ENCODE measurements at regions not wholly inside any gene's neighbourhood (a gene's known extent, or its start where the extent isn't known, plus 50 kb on each side); places are given as distances from the start of the nearest gene placed in this dataset.
"Not testable (repeated sequence)": the region's sequence is repeated elsewhere in the genome, so short reads cannot be mapped to it uniquely, and the experiment has no call there.

DNA sequence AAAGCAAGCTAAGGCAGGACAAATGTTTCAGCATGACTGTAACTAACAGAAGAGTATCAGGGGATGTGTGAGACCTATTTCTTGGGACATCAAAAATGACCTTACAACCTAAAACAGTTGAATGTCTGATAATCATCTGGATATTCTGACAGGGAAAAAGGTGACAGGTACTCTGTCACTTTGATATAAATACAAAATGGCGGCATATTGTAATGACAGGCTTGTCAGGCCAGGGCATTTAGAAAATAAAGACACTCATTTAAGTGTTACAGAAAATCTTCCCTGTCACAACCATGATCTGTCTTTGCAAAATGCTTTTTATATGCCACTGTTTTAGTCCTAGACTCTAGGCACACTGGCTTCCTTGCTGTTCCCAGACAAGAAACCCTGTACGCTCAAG is 1033.3 kb upstream of the FLRT2 start:
- no peak for DNase-seq (ENCODE audit: low read depth)

DNA sequence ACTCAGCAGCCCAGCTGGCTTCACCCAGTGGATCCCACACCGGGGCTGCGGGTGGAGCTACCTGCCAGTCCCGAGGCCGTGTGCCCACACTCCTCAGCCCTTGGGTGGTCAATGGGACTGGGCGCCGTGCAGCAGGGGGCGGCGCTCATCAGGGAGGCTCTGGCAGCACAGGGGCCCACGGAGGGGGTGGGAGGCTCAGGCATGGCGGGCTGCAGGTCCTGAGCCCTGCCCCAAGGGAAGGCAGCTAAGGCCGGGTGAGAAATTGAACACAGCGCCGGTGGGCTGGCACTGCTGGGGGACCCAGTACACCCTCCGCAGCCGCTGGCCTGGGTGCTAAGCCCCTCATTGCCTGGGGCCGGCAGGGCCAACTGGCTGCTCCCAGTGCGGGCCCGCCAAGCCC is 1017.1 kb upstream of the FLRT2 start:
- not testable (repeated sequence) for DNase-seq (ENCODE audit: low read depth)

DNA sequence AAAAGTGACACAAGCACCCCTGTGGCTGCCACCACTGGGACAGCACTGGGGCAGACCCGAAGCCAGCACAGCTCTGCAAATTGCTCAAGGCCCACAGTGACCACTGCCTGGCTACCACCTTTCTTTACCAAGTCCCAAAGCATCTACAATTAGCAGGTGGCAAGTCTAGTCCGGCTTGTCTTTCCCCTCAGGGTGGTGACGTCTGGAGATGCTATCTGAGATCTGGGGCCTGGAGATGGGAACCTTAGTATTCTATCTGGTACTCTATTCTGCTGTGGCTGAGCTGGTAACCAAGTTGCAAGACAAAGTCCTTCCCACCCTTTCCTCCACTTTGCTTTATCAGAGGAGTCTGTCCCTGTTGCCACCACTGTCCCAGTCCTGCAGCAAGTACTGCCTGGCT is 1010.1 kb upstream of the FLRT2 start:
- DNase-seq (ENCODE audit: low read depth) = no peak

DNA sequence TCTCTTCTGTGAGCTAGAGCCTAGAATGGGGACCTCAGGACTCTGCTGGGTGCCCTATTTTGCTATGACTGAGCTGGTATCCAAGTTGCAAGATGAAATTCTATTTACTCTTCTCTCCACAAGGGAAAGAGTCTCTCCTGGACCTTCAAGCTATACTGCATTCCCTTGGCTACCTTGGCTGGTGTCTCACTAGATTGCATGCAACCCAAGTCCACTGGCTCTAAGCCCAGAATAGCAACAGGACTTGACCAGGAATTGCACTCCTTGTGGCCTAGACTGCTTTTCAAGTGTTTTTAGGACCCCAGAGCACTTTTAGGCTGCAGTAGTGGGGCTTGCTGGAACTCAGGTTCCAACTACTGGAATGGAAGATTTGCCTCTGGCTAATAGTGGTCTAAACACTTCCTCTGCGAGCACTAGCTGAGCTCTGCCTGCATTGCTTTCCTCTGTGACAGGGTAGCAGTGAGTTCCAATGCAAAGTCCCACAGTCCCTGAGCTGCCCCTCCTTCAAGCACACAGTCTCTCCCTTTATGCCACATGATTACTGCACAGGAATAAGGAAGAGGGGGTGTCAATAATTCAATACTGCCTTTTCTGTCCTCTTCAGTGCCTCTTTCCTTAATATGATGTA is 1009.1 kb upstream of the FLRT2 start:
- DNase-seq (ENCODE audit: low read depth) = no peak

DNA sequence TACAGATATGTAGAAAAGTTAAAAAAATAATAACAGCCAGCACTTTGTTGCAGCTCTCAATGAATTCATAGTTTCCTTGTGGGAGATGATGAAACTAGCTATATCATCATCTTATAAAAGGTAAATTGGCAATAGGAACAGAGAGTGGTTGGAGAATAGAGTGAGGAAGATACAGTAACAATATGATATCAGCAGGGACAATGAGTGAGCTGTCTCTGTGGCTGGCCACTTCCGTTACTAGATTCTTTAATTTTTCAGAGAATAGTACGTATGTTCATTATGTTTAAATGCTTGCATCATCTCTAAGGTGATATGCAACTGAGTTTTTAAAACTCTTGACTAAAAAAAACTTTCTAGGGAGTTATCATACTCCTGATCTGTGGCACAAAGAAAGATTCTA is 1006.2 kb upstream of the FLRT2 start:
- no peak for DNase-seq (ENCODE audit: low read depth)

DNA sequence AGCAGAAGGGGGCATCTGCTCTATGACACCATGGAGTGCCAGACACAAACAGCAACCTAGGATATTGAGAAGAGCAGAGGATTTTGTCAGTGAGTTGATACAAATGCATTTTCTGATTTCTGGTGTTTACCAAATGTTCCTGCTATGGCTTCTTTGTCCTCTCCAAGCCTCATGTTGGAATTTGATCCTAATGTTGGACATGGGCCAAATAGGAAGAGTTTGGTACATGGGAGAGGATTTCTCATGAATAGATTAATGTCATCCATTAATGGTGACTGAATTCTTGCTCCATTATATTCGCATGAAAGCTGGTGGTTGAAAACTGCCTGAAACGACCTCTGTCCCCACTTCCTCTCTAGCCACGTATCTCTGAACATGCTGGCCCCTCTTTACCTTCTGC is 1002.2 kb upstream of the FLRT2 start:
- DNase-seq (ENCODE audit: low read depth) = no peak

DNA sequence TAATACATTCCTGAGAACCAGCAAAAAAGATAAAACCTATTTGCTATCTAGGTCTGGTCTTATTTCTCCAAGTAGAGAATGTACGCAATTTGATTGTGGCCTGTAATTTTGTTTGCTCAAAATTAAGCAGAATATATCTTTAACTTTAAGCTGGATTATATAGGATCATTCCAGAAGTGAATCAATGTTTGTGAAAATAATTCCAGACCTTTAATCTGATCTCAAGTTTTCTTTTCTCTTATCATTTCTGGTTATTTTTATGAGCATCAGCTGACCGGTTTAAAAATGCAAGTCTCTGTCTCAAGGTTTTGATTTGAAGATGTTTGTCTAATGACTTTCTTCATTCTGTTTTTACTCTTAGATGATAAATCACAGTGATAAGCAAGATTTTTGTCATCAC is 997.9 kb upstream of the FLRT2 start:
- DNase-seq (ENCODE audit: low read depth) = no peak

DNA sequence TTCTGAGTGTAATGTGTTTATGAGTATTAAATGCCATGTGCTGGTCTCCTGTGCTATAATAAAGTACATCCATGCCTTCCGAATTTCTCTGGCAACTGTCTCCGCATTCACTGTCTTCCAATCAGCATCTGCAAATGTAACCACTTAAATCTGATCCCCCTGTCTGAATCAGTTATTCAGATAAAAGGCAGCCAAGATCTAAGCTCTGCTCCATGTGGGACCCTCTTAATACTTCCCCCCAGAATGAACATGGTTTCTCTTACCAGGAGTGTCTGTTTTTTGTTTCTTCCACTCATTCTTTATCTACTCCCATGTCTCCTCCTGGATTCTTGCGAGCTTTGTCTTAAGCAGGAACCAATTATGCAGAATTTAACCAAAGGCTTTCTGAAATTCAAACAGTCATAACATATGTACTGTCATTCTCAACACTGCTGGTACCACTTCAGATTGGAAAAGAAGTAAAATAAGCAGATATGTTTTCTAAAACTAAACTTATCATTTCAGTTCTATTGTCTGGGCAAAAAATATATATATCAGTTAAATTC is 996.7 kb upstream of the FLRT2 start:
- no peak for DNase-seq (ENCODE audit: low read depth)

DNA sequence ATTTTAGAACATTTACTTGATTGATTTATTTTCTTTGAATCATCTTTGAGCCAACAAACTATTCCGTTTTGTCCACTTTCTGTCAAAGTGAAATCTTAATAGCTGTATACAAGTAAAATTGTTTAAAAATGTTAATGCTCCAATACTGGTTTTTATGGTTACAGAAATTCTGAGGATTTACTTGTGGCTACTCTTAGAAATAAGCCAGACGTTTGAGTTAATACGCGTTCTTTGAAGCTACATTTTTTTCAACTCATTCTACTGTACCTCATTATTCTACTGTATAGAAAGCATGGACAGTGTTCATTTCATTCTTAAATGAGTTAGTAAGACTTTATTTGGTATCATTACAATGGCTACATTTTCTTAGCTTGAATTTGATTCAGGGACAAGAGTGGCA is 996.2 kb upstream of the FLRT2 start:
- no peak for DNase-seq (ENCODE audit: low read depth)

DNA sequence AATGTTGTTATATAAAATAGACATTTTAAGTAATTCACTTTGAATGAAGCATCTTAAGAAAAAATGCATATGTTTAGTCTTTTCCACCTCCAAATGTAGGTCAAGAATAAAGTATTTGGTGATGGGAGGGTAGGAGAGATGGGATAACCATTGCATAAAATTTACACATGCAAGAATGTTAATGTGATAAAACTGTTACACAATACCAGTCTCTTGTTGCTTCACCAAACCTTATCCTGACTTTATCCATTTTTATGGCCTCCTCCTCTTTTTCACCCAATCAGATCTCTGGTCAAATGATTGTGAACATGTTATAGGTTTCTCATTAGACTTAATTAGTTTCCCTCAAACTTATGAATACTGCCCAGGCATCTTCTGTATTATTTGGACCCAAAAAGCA is 994.5 kb upstream of the FLRT2 start:
- DNase-seq (ENCODE audit: low read depth) = no peak

DNA sequence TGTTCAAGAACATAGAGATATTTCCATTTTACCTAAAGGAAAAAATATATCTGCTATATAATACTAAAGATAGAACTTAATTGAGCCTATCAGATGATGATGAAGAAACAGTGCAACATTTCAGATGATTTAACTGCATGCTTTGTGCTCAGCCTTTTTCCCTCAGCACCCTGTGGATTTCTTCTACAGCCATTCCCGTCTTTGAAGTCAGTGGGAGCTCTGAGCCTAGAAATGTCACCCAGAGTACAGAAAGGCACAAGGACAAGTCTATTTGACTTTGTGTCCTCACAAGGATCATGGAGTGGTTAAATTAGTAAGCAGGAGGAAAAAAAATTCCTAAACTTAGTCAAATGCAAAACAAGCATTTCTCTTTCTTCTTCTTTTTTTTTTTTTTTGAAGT is 994.0 kb upstream of the FLRT2 start:
- no peak for DNase-seq (ENCODE audit: low read depth)

DNA sequence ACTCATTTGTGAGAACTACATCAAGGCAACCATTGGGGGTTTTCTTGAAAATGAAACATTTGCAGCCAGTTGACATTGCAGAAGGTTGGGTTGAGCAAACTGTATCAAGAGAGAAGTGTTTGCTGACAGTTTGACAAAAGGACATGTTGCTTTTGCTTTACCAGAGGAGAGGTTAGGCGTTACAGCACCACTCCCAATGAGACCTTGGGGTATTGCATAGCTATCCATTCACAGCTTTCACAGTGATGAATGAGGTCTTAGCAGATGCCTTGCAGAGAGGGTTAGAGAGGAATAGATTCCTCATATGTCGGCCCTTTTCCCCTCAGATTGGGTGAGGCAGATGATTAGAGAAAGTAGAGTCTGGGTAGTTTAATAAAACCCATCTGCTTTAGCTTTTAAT is 988.9 kb upstream of the FLRT2 start:
- DNase-seq (ENCODE audit: low read depth) = no peak

DNA sequence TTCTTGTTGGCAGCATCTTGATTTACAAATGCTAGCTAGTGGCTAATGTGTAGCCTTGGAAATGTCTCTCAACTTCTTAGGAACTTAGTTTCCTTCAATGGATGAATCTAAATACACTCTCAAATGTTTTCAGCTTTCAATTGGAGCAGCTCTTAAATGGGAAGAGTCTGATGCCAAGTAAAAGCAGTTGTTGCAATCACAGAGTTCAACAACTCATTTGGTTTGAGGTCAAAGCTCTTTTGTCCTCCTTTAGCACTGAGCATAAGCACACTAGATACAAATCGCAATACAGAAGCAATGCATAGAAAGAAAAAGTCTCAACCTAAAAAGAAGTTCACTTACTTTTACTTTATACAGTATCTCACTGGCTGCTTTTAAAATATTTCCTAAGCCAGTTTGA is 986.1 kb upstream of the FLRT2 start:
- DNase-seq (ENCODE audit: low read depth) = no peak

DNA sequence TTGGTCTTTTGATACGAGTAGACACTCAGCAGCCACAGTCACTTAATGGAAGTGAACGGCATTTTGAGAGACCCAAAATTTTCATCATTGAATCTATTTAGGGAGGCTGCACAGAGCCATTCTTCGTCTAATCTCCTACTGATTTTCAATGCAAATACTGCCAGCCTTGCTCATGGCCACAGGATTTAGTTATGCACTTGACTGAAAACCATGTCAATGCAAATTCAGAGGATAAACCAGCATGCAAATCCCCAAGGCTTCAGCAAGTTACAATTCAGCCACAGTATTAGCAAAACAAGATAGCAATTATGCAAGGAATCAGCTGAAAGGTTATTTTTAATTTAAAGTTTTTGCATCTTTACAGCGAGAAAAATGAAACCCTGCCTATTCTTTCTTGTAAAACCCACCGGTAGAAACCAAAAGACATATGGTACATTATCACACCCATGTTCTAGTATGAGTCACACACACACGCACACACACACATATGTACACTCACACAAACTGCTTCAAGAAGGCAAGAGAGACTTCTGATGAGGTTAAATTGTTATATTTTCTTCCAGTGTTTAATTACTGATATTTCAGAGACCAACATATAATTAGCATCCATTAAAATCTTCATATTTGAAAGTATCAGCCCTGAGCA is 985.3 kb upstream of the FLRT2 start:
- DNase-seq (ENCODE audit: low read depth) = no peak

DNA sequence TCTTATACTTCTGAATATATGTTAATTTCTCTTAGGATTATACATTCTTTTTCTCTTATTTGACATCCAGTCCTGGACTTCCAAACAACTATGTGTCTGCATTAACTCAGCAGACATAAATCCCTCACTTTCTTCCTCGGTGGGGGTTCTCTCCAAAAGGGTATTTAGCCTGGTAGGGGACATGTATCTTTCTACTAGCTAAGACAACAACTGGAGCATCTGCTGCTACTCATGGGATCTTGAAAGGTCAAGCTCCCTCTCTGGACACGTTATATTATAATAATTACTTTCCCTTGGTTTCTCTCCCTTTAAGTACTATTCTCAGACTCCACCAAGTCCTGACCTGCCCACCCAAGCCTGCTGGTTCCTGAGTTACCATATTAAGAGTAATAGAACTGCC is 983.7 kb upstream of the FLRT2 start:
- DNase-seq (ENCODE audit: low read depth) = no peak

DNA sequence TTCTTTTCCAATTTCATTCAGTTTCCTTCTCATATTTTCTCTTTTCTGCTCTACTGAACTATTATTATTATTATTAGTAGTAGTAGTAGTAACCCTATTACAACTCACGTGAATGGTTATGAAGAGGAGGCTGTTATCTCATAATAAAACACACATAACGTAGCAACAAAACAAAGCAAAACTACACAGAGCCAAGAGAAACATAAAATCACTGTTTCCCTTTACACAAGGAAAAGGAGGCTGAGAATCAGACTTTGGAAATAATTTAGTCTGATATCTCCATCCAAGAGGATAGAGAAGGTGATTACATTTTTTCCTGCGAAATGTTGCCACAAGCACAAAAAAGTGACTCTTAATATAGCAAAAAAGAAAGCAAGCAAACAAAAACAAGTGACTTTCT is 975.8 kb upstream of the FLRT2 start:
- DNase-seq (ENCODE audit: low read depth) = no peak

DNA sequence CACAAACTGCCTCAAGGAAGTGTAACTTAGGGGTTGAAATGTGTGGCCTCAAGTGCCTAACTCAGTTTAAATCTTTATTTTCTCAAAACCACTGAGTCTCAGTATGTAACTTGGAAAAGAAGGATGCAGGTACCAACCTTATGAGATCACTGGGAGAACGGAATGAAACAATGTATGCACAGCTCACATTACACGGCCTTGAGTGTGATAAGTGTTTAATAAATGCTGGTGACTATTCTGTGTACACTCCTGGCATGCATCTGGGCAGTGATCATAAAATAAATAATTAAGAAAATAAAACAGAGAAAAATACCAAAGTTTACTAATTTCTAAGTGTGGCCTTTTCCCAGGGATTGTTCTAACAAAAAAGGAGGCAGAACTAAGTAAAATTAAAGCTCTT is 974.5 kb upstream of the FLRT2 start:
- DNase-seq (ENCODE audit: low read depth) = no peak

DNA sequence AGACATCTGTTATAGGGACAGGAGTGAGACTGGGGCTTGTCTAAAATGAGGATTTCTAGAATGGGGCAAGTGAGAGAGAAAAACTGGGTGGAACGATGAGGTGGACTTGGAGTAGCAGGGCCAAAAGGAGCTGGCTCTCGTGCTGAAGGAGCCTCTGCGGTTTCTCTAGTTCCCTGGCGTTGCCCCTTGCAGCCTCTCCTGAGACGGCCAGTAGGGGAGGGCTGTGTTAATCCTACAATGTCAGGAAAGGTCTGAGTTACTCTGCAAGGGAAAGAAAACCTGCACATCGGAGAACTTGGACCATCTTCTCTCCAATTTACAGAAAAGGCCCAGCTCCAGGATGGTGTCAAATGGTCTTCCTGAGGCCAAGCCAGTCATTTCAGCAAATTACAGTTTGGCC is 963.8 kb upstream of the FLRT2 start:
- DNase-seq (ENCODE audit: low read depth) = no peak

DNA sequence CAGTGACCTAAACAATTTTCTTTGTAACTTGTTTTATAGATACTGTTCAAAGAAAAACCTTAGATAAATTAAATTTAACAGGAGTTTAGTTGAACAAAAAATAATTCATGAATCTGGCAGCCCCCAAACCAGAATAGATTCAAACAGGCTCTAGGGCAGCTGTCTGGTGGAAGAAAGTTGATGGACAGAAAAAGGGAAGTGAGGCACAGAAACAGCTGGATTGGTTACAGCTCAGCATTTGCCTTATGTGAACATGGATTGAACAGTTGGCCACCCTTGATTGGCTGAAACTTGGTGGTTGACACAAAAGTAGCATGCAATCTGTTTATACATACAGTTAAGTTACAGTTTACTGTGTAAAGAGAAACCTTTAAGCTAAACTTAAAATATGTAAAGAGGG is 954.3 kb upstream of the FLRT2 start:
- no peak for DNase-seq (ENCODE audit: low read depth)

DNA sequence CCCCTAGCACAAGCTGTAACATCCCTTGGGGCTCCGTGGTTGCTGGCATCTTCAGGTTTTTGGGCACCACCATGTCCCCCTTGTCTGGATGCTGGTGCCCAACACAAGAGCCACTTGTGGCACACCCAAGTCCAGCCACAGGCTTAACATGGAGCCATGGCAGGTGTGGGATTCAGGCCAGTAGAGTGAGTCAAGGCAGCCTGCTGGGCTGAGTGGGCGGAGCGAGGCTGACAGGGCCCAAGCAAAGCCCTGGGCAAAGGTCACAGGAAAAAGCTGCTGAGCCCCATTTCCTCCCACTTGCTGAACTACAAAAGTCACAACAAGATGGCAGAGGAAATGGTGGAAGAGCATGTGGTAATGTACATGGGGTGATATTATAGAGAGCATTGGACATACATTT is 950.7 kb upstream of the FLRT2 start:
- DNase-seq (ENCODE audit: low read depth) = no peak

DNA sequence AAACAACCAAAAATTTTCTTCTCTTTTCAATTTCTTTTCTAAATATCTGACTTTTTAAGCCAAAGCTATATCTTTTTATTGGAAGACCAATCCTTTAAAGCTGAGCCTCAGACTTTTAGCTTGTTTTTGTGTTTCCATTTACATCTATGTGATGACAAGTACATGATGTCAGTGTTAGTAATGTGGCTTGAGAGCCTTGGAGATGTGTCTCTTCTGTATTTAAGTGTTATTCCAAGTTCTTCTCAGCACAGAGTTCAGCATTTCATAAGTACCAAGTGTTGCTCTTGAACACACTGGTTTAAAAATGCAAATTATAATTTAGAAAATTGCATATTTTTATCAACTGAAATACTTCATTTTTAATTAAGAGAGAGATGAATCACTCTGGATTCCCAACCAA is 948.9 kb upstream of the FLRT2 start:
- no peak for DNase-seq (ENCODE audit: low read depth)

DNA sequence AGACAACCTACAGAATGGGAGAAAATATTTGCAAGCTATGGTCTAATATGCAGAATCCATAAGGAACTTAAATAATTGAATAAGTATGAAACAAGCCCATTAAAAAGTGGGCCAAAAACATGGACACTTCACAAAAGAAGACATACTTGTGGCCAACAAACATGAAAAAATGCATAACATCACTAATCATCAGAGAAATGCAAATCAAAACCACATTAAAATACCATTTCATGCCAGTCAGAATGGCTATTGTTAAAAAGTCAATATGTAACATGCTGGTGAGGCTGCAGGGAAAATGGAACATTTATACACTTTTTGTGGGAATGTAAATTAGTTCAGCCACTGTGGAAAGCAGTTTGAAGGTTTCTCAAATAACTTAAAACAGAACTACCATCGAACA is 945.4 kb upstream of the FLRT2 start:
- DNase-seq (ENCODE audit: low read depth) = no peak

DNA sequence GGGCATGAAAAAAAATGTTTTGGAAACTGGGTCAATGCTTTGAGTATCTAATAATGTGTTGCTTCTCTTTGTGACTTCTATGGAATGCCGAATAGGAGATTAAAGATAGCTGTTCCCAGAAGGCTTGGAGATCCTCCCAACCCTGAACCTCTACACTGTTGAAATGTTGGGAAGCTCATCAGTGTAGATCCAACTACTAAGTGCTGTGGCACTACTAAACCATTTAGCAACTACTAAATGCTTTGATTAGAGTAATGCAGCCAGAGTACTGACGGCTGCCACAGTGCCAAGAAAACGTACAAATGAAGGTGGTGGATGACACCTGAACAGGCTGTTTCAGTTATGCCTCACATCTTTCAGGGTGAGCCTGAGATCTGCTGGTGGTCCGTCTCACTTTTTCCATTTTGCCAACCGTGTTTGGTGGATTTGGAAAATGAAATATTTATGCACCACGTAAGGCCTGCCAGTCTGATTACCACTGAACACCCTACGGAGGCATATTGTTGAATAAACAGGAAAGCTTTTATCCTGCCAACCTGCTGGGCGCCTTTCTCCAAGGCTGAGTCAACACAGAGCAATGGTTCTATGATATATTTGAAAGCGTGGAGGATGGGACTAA is 938.0 kb upstream of the FLRT2 start:
- DNase-seq (ENCODE audit: low read depth) = no peak

DNA sequence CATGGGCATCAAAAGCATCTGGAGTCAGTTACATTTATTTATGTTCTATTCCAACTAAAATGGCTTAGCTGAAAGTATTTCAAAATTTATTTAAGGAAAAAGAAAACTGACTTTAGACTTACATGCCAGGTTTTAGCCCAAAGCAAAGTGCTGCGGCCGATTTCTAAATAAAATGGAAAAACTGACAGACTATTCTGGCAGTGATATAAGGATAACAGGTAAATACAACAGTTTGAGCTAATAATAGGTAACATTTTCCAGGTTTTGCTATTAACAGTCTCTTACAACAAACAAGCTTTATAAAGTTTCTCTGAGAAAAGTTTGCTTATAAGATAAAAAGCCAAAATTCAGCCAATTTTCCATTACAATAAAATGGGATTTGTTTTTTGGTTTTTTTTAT is 937.2 kb upstream of the FLRT2 start:
- DNase-seq (ENCODE audit: low read depth) = no peak

Data from RPMI7951 (cell line).